ENCODE measurements at regions not wholly inside any gene's neighbourhood (a gene's known extent, or its start where the extent isn't known, plus 50 kb on each side); places are given as distances from the start of the nearest gene placed in this dataset.

DNA sequence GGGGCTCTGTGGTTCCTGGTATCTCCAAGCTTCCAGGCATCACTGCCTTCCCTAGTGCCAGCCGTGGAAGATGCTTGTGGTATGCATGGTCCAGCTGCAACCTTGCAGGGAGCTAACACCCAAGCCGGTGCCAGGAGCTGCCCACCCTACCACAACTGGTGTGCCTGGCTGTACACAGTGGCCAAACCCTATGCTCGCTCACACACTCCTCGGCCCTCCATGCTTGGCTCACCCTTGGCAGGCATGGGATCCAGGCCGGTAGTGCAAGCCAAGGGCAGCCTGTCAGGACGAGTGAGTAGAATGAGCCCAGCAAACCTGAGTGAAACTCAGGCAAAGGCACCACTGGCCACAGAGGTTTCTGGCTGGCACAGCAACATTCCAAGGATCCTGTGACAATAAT, 1676.0 kb downstream of the SLITRK1 start:
- H3K36me3 ChIP-seq (ENCODE audit: control insufficient read depth, insufficient read depth, low read length): no peaks in the 10 kb centered on the region
- no peak overlapping the region for H4K91ac ChIP-seq (ENCODE audit: insufficient read depth, low read depth, low read length)
- H3K79me1 ChIP-seq (ENCODE audit: low read depth in 1 of 2, low read length in 2 of 2): no peaks in the 10 kb centered on the region
- H3K27me3 ChIP-seq (ENCODE audit: control insufficient read depth, insufficient read depth, low read length): no peaks in the 10 kb centered on the region
- H2BK20ac ChIP-seq (ENCODE audit: low read depth, low read length): no peak overlapping the region
- in situ Hi-C loops (cut with MboI; ENCODE audit: low sequenced_read_pairs) (no loop called here), intact Hi-C loops (cut with micrococcal nuclease) (no loop called here), dilution Hi-C loops (cut with HindIII; ENCODE audit: low sequenced_read_pairs, unreplicated experiment) (no loop called here)
- ChIA-PET CTCF (no interaction called here), POLR2A (ENCODE audit: unreplicated experiment) (no interaction called here)
- ATAC-seq (ENCODE audit: low read depth): no peak
- no peak overlapping the region for H3K4ac ChIP-seq (ENCODE audit: low read depth, low read length)
- no peak overlapping the region for H3K9ac ChIP-seq (ENCODE audit: low read depth, low read length)
- H3K27ac ChIP-seq (ENCODE audit: insufficient read depth, low read length): no peak overlapping the region
- no peak overlapping the region for H3K14ac ChIP-seq (replicated peaks; ENCODE audit: low read depth, low read length)
- WGBS, 2 experiments (ENCODE audit: extremely low coverage in 2 of 2, insufficient read length in 1 of 2): 88% methylated on average over 1 of the region's 6 CpGs; no CpG with 5 or more reads in 1 of the 2 experiments
- H2BK15ac ChIP-seq (ENCODE audit: low read depth, low read length): no peak overlapping the region
- H4K20me1 ChIP-seq (ENCODE audit: insufficient read depth, low read length): no peaks in the 10 kb centered on the region
- no peak for DNase-seq
- no peak overlapping the region for H3K56ac ChIP-seq (ENCODE audit: extremely low read depth, insufficient read depth, low read length)
- no peak overlapping the region for H2BK120ac ChIP-seq (ENCODE audit: low read depth, low read length)
- BruUV-seq (replicated peaks): no TSS peak
- no peak overlapping the region for H2AK5ac ChIP-seq (ENCODE audit: low read depth, low read length)
- TF ChIP-seq, protein P1, sequence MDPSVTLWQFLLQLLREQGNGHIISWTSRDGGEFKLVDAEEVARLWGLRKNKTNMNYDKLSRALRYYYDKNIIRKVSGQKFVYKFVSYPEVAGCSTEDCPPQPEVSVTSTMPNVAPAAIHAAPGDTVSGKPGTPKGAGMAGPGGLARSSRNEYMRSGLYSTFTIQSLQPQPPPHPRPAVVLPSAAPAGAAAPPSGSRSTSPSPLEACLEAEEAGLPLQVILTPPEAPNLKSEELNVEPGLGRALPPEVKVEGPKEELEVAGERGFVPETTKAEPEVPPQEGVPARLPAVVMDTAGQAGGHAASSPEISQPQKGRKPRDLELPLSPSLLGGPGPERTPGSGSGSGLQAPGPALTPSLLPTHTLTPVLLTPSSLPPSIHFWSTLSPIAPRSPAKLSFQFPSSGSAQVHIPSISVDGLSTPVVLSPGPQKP (IDR thresholded peaks at IDR 0.05; ENCODE audit: borderline replicate concordance, low read depth, low read length): no peak
- TF ChIP-seq NFE2L2 (IDR thresholded peaks at IDR 0.05; ENCODE audit: low read depth, low read length) (no peak), BHLHE40 (IDR thresholded peaks at IDR 0.05; ENCODE audit: low read depth, low read length) (no peak), CEBPB (IDR thresholded peaks at IDR 0.05; ENCODE audit: low read depth, low read length) (no peak), MAFK (IDR thresholded peaks at IDR 0.05; ENCODE audit: low read depth, low read length) (no peak), RFX5 (IDR thresholded peaks at IDR 0.05; ENCODE audit: low read depth, low read length) (no peak), RAD21 (IDR thresholded peaks at IDR 0.05; ENCODE audit: low read length) (no peak), POLR2A (IDR thresholded peaks at IDR 0.05; ENCODE audit: low read depth, low read length) (no peak), CHD1 (IDR thresholded peaks at IDR 0.05; ENCODE audit: low read depth, low read length) (no peak)
- TF ChIP-seq, protein P2, sequence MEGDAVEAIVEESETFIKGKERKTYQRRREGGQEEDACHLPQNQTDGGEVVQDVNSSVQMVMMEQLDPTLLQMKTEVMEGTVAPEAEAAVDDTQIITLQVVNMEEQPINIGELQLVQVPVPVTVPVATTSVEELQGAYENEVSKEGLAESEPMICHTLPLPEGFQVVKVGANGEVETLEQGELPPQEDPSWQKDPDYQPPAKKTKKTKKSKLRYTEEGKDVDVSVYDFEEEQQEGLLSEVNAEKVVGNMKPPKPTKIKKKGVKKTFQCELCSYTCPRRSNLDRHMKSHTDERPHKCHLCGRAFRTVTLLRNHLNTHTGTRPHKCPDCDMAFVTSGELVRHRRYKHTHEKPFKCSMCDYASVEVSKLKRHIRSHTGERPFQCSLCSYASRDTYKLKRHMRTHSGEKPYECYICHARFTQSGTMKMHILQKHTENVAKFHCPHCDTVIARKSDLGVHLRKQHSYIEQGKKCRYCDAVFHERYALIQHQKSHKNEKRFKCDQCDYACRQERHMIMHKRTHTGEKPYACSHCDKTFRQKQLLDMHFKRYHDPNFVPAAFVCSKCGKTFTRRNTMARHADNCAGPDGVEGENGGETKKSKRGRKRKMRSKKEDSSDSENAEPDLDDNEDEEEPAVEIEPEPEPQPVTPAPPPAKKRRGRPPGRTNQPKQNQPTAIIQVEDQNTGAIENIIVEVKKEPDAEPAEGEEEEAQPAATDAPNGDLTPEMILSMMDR (conservative IDR thresholded peaks at IDR 0.05; ENCODE audit: low read depth, low read length): no peak
- no peak overlapping the region for H3K4me2 ChIP-seq (ENCODE audit: low read depth, low read length)
- H3K9me1 ChIP-seq (ENCODE audit: insufficient read depth, low read length): no peaks in the 10 kb centered on the region
- H2AFZ ChIP-seq (replicated peaks; ENCODE audit: low read length, poor library complexity): no peak overlapping the region
- H3K23ac ChIP-seq (ENCODE audit: low read depth, low read length): no peak overlapping the region
- no peak overlapping the region for H2AK9ac ChIP-seq (replicated peaks; ENCODE audit: low read depth, low read length, poor library complexity)
- H4K8ac ChIP-seq (ENCODE audit: low read depth in 2 of 2, low read length in 2 of 2): no peak overlapping the region
- no peak overlapping the region for H3K4me3 ChIP-seq (ENCODE audit: insufficient read depth, low read depth, low read length)
- H2BK5ac ChIP-seq (ENCODE audit: low read depth, low read length, poor library complexity, severe bottlenecking): no peak overlapping the region
- no peak overlapping the region for H3K18ac ChIP-seq (ENCODE audit: low read depth, low read length)
- no peak overlapping the region for H4K5ac ChIP-seq (ENCODE audit: low read depth, low read length)
- peaks cover 12% of the 10 kb centered on the region for H3K9me3 ChIP-seq (ENCODE audit: control insufficient read depth, insufficient read depth, low read length)
- no peaks in the 10 kb centered on the region for H3K4me1 ChIP-seq (ENCODE audit: control insufficient read depth, insufficient read depth, low read length)

Data from IMR-90 (cell line).